GM12878 (cell line): ENCODE measurements at regions not wholly inside any gene's neighbourhood (a gene's known extent, or its start where the extent isn't known, plus 50 kb on each side); places are given as distances from the start of the nearest gene placed in this dataset.
"Not testable (repeated sequence)": the region's sequence is repeated elsewhere in the genome, so short reads cannot be mapped to it uniquely, and the experiment has no call there.

Experiments used
- ATAC-seq: fragments of 200-7000 bp; cut with Tn5 transposase; 3 replicates; pipeline ENCODE4 v1.9.1; 2020; ENCODE audit warnings: mild to moderate bottlenecking, moderate library complexity
- BruUV-seq: library from RNA; stranded (reverse); fragments of 400-500 nt; replicated peaks from 2 replicates; lab custom pipeline; 2021; lab: Mats Ljungman, UMichigan
- CTCF ChIA-PET: fragments of 300-600 bp; sonication (Branson Sonifier 250); formaldehyde crosslinking; extraction: SDS; loops from one replicate; lab custom pipeline; 2021; ENCODE audit warnings: inconsistent platforms; lab: Yijun Ruan, JAX
- POLR2A ChIA-PET: fragments of 350-600 bp; formaldehyde crosslinking; extraction: SDS; loops from one replicate; lab custom pipeline; 2021; ENCODE audit warnings: inconsistent platforms; lab: Charles Lee
- RAD21 ChIA-PET: fragments of 300-600 bp; sonication (Branson Sonifier 250); formaldehyde crosslinking; loops from one replicate; lab custom pipeline; 2023; ENCODE audit warnings: antibody characterized with exemption; ENCODE audit not compliant: unreplicated experiment; lab: Charles Lee
- SMC1A ChIA-PET: fragments of 300-600 bp; sonication (Branson Sonifier 250); formaldehyde crosslinking; loops from one replicate; lab custom pipeline; 2023; ENCODE audit not compliant: unreplicated experiment, uncharacterized antibody; lab: Charles Lee
- DNase-seq: peaks from one replicate; pipeline ENCODE4 v3.0.0-alpha.2; 2011; ENCODE audit warnings: low read depth, low spot score
- FAIRE-seq: peaks from 3 replicates; lab custom pipeline; 2011; peaks lifted over from hg19 to GRCh38; lab: Jason Lieb, UNC
- H2AFZ ChIP-seq: 2 replicates; pipeline ENCODE4 v1.6.0; 2011; ENCODE audit warnings: low read depth, low read length, control low read depth; ENCODE audit not compliant: control insufficient read depth
- H3K27ac ChIP-seq: 2 replicates; pipeline ENCODE4 v1.5.1; 2011; ENCODE audit warnings: control low read depth; ENCODE audit not compliant: control insufficient read depth, insufficient read depth
- H3K27me3 ChIP-seq, 2 experiments: replicated peaks in 1 of 2; 2 replicates each; pipeline versions ENCODE4 v1.6.0 to v1.6.1; 2011; ENCODE audit warnings: low read length in 1 of 2; ENCODE audit not compliant: control insufficient read depth in 2 of 2, insufficient read depth in 2 of 2
- H3K36me3 ChIP-seq, 2 experiments: 2 replicates each; pipeline ENCODE4 v1.5.1; 2011; ENCODE audit warnings: low read length in 1 of 2; ENCODE audit not compliant: control insufficient read depth in 2 of 2, insufficient read depth in 2 of 2
- H3K4me1 ChIP-seq: 2 replicates; pipeline ENCODE4 v1.6.1; 2011; ENCODE audit warnings: mild to moderate bottlenecking, low read length, moderate library complexity, mixed read lengths; ENCODE audit not compliant: control insufficient read depth, insufficient read depth
- H3K4me2 ChIP-seq: 2 replicates; pipeline ENCODE4 v1.6.0; 2011; ENCODE audit warnings: control low read depth; ENCODE audit not compliant: control insufficient read depth, insufficient read depth
- H3K4me3 ChIP-seq: fragments of 200-600 bp; sonication (generic); 2 replicates; pipeline ENCODE4 v1.5.1; 2016
- H3K79me2 ChIP-seq: 2 replicates; pipeline ENCODE4 v1.6.0; 2011; ENCODE audit warnings: low read length; ENCODE audit not compliant: control insufficient read depth, insufficient read depth
- H3K9ac ChIP-seq: 2 replicates; pipeline ENCODE4 v1.8.0; 2011; ENCODE audit warnings: low read length, control low read depth, mixed read lengths; ENCODE audit not compliant: control insufficient read depth, insufficient read depth
- H3K9me3 ChIP-seq: replicated peaks from 3 replicates; pipeline ENCODE4 v1.5.1; 2011; ENCODE audit warnings: mild to moderate bottlenecking, low read length; ENCODE audit not compliant: control insufficient read depth, insufficient read depth
- H4K20me1 ChIP-seq: 2 replicates; pipeline ENCODE4 v1.6.0; 2011; ENCODE audit not compliant: control insufficient read depth, insufficient read depth
- BACH1 ChIP-seq: fragments of 450-650 bp; IDR thresholded peaks from 2 replicates; pipeline ENCODE4 v1.6.1; 2017; ENCODE audit warnings: mild to moderate bottlenecking, borderline replicate concordance
- CHD2 ChIP-seq: IDR thresholded peaks from 2 replicates; pipeline ENCODE4 v1.6.1; 2011; ENCODE audit warnings: low read depth, low read length, improper control_type of control experiment, borderline replicate concordance
- CREB1 ChIP-seq: IDR thresholded peaks from 2 replicates; pipeline ENCODE4 v1.6.1; 2012; ENCODE audit warnings: low read depth, mild to moderate bottlenecking, inconsistent platforms
- GABPA ChIP-seq: IDR thresholded peaks from 2 replicates; pipeline ENCODE4 v1.6.1; 2014; ENCODE audit warnings: antibody characterized with exemption, low read depth, mild to moderate bottlenecking, inconsistent platforms
- HDGF ChIP-seq: fragments of 450-650 bp; IDR thresholded peaks from 2 replicates; pipeline ENCODE4 v1.6.1; 2016; ENCODE audit warnings: antibody characterized with exemption
- NFIC ChIP-seq: IDR thresholded peaks from 2 replicates; pipeline ENCODE4 v1.6.1; 2012; ENCODE audit warnings: low read depth, mild to moderate bottlenecking, inconsistent platforms, low read length, moderate library complexity
- RUNX3 ChIP-seq: IDR thresholded peaks from 2 replicates; pipeline ENCODE4 v1.6.1; 2012; ENCODE audit warnings: low read length, inconsistent platforms
- SMAD5 ChIP-seq: IDR thresholded peaks from 2 replicates; pipeline ENCODE4 v1.6.1; 2016; ENCODE audit warnings: antibody characterized with exemption, low read depth
- WGBS: methylation state at CpG from one replicate; pipeline ENCODE4 v1.1.6; 2016; ENCODE audit warnings: low lambda C conversion rate; ENCODE audit not compliant: insufficient replicate concordance, insufficient coverage; ENCODE audit errors: missing lambda C conversion rate; 5-methylcytosine and 5-hydroxymethylcytosine counted together
- in situ Hi-C: fragments of 300-500 bp; cut with MboI; formaldehyde crosslinking; loops from 9 replicates; pipeline ENCODE4 v1.14.3; 2018; ENCODE audit warnings: mixed read lengths
- intact Hi-C: fragments of 100-400 bp; cut with micrococcal nuclease; formaldehyde crosslinking; loops from one replicate; pipeline ENCODE4 v1.14.2; 2022; ENCODE audit not compliant: unreplicated experiment
- TF ChIP-seq, protein P1 (sequence below): IDR thresholded peaks from 2 replicates; pipeline ENCODE4 v1.6.1; 2012; ENCODE audit warnings: low read length, inconsistent platforms
- TF ChIP-seq, protein P2 (sequence below): fragments of 450-650 bp; formaldehyde crosslinking; IDR thresholded peaks from 2 replicates; pipeline ENCODE4 v1.4.0; 2020; ENCODE audit warnings: mild to moderate bottlenecking, moderate library complexity
- TF ChIP-seq, protein P3 (sequence below): fragments of 450-650 bp; formaldehyde crosslinking; IDR thresholded peaks from 2 replicates; pipeline ENCODE4 v1.4.0; 2022; ENCODE audit warnings: mild to moderate bottlenecking, moderate library complexity

DNA sequence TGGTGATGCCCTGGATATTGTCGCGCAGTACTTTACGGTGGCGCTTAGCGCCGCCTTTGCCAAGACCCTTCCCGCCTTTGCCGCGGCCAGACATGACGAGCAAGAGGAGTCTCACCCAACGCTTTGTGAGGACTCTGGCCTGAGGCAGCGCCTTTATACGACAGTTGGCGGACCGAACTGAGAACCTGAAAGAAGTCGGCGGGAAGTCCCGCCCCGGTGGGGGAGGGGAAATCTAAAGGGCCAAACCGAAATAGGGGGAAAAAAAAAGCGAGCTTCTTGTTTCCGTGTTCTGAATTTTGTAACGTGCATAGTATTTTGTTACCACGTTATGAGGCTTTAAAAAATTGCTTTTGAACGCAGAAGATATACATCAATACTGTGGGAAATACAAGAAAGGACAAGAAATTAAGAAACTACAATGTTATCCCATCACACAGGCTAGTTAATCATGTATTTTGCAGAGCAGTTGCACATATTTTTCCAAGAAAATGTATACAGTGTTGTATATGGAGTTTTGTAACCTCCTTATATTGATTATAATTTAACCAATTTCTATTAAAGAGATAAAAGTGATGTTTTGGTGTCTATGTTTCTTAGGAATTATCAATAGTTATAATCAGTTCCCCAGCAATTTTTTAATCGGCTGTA is 80.6 kb downstream of the OR2B2 start (continued):
- TF ChIP-seq CREB1 (0 out of 2 replicates have a peak, but pooled peaks have one; percentile 30), NFIC (peak; percentile 70), GABPA (0 out of 2 replicates have a peak, but pooled peaks have one; percentile 49), RUNX3 (0 out of 2 replicates have a peak, but pooled peaks have one; percentile 10), CHD2 (0 out of 2 replicates have a peak, but pooled peaks have one; percentile 71), SMAD5 (peak; percentile 85)
- TF ChIP-seq, protein P1, sequence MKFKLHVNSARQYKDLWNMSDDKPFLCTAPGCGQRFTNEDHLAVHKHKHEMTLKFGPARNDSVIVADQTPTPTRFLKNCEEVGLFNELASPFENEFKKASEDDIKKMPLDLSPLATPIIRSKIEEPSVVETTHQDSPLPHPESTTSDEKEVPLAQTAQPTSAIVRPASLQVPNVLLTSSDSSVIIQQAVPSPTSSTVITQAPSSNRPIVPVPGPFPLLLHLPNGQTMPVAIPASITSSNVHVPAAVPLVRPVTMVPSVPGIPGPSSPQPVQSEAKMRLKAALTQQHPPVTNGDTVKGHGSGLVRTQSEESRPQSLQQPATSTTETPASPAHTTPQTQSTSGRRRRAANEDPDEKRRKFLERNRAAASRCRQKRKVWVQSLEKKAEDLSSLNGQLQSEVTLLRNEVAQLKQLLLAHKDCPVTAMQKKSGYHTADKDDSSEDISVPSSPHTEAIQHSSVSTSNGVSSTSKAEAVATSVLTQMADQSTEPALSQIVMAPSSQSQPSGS, result peak; percentile 61; the same call in 1 of the 2 replicates

DNA sequence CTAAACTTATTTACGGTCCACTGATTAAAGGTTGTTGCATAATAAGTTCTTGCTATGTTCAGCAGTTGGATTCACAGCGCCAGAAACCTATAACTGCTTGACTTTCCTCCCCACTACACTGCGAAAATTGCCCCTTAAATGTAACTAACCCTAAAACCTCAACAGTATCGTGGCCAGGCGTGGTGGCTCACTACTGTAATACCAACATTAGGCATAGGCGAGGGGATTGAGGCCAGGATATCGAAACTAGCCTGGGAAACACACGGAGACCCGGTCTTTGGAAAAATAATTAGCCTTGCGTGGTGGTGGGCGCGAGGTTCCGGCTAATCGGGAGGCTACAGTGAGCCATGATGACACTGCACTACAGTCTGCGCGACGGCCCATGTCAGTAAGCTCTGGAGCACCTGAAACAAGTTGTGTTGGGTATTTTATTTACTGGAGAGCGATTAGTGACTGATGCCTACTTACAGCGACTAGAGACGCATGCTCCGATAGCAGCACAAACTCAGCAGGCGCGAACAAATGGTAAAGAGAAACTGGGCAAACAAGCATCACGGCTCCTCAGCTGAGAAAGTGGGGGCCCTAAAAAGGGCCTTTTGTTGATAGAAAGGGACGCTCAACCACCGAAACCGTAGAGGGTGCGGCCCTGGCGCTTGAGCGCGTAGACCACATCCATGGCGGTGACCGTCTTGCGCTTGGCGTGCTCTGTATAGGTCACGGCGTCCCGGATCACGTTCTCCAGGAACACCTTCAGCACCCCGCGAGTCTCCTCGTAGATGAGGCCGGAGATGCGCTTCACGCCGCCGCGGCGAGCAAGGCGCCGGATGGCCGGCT is 81.4 kb downstream of the OR2B2 start:
- not testable (repeated sequence) for H3K27me3 ChIP-seq, H3K4me1 ChIP-seq, DNase-seq, H3K36me3 ChIP-seq, H4K20me1 ChIP-seq, H3K9me3 ChIP-seq, H2AFZ ChIP-seq
- TSS peak; percentile 98 for BruUV-seq
- CTCF ChIA-PET, result interaction anchor here (0.8 kb wide), 1 partner anchor 65 kb away, joined by 3 read pairs; no protein-coding TSS in a partner anchor
- Histone ChIP-seq H3K79me2 (peaks cover 14% of the 10 kb centered on the region), H3K9ac (peak overlapping the region; percentile 79), H3K27ac (peak overlapping the region; percentile 89), H3K4me2 (peak overlapping the region; percentile 86), H3K4me3 (peak overlapping the region; percentile 74)
- under 1% methylated on average over 31 of the region's 52 CpGs for WGBS
- SMC1A ChIA-PET, result interaction anchor here (0.8 to 1.5 kb wide), 2 partner anchors 35 to 62 kb away, joined by 3 to 10 read pairs; a partner anchor contains a TSS
- POLR2A ChIA-PET, result interaction anchor here (1.2 to 1.9 kb wide), 4 partner anchors 16 to 697 kb away, joined by 3 to 5 read pairs (median 4); a partner anchor contains a TSS
- FAIRE-seq, result peak; percentile 100
- in situ Hi-C loops (loop anchor here (10.0 kb wide), 2 partner anchors 1636 to 1706 kb away; a partner anchor contains a TSS), intact Hi-C loops (loop anchor here (10.0 kb wide), 1 partner anchor 304 kb away; no protein-coding TSS in a partner anchor)
- ATAC-seq, result peak; percentile 84
- RAD21 ChIA-PET, result interaction anchor here (1.0 to 1.5 kb wide), 3 partner anchors 39 to 62 kb away, joined by 3 to 6 read pairs (median 4); a partner anchor contains a TSS
- TF ChIP-seq, protein P2, sequence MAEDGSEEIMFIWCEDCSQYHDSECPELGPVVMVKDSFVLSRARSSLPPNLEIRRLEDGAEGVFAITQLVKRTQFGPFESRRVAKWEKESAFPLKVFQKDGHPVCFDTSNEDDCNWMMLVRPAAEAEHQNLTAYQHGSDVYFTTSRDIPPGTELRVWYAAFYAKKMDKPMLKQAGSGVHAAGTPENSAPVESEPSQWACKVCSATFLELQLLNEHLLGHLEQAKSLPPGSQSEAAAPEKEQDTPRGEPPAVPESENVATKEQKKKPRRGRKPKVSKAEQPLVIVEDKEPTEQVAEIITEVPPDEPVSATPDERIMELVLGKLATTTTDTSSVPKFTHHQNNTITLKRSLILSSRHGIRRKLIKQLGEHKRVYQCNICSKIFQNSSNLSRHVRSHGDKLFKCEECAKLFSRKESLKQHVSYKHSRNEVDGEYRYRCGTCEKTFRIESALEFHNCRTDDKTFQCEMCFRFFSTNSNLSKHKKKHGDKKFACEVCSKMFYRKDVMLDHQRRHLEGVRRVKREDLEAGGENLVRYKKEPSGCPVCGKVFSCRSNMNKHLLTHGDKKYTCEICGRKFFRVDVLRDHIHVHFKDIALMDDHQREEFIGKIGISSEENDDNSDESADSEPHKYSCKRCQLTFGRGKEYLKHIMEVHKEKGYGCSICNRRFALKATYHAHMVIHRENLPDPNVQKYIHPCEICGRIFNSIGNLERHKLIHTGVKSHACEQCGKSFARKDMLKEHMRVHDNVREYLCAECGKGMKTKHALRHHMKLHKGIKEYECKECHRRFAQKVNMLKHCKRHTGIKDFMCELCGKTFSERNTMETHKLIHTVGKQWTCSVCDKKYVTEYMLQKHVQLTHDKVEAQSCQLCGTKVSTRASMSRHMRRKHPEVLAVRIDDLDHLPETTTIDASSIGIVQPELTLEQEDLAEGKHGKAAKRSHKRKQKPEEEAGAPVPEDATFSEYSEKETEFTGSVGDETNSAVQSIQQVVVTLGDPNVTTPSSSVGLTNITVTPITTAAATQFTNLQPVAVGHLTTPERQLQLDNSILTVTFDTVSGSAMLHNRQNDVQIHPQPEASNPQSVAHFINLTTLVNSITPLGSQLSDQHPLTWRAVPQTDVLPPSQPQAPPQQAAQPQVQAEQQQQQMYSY, result peak; percentile 64
- 0 out of 2 replicates have a peak, but pooled peaks have one; percentile 54 for TF ChIP-seq HDGF
- TF ChIP-seq, protein P3, sequence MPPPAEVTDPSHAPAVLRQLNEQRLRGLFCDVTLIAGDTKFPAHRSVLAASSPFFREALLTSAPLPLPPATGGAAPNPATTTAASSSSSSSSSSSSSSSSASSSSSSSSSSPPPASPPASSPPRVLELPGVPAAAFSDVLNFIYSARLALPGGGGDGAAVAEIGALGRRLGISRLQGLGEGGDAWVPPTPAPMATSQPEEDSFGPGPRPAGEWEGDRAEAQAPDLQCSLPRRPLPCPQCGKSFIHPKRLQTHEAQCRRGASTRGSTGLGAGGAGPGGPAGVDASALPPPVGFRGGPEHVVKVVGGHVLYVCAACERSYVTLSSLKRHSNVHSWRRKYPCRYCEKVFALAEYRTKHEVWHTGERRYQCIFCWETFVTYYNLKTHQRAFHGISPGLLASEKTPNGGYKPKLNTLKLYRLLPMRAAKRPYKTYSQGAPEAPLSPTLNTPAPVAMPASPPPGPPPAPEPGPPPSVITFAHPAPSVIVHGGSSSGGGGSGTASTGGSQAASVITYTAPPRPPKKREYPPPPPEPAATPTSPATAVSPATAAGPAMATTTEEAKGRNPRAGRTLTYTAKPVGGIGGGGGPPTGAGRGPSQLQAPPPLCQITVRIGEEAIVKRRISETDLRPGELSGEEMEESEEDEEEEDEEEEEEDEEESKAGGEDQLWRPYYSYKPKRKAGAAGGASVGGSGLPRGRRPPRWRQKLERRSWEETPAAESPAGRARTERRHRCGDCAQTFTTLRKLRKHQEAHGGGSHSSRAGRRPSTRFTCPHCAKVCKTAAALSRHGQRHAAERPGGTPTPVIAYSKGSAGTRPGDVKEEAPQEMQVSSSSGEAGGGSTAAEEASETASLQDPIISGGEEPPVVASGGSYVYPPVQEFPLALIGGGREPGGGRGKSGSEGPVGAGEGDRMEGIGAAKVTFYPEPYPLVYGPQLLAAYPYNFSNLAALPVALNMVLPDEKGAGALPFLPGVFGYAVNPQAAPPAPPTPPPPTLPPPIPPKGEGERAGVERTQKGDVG, result peak; percentile 68
- TF ChIP-seq BACH1, result peak; percentile 59; the same call in 1 of the 2 replicates
